ENCODE measurements at regions not wholly inside any gene's neighbourhood (a gene's known extent, or its start where the extent isn't known, plus 50 kb on each side); places are given as distances from the start of the nearest gene placed in this dataset.
"Not testable (repeated sequence)": the region's sequence is repeated elsewhere in the genome, so short reads cannot be mapped to it uniquely, and the experiment has no call there.

DNA sequence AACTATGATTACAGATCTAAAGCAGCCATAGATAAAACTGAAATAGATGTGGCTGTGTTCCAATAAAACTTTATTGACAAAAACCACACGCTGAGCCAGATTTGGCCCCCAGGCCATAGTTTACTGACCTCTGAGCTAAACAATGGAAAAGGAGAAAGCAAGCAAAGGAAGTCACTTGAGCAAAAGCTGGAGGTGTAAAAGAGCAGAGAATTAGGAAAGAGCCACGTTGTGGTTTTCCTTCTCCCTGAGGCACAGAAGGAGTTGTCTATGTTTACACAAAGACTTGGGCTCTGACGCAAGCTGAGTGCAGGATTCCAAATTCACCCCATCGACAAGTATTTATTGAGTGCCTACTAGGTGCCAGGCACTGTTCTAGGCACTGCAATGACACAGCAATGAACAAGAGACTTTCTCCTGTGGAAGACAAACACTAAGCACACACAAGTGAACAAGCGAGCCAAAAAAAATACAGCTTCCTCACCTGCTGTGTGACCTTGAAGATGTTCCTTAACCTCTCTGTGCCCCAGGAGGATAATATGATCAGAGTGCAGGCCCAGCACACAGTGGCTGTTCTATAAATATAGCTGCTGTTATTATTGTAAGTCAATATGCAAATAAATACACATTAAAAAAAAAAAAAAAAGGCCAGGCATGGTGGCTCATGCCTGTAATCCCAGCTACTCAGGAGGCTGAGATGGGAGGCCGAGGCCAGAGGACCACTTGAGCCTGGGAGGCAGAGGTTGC is 75.4 kb upstream of the PTPN1 start:
- no peak for DNase-seq

DNA sequence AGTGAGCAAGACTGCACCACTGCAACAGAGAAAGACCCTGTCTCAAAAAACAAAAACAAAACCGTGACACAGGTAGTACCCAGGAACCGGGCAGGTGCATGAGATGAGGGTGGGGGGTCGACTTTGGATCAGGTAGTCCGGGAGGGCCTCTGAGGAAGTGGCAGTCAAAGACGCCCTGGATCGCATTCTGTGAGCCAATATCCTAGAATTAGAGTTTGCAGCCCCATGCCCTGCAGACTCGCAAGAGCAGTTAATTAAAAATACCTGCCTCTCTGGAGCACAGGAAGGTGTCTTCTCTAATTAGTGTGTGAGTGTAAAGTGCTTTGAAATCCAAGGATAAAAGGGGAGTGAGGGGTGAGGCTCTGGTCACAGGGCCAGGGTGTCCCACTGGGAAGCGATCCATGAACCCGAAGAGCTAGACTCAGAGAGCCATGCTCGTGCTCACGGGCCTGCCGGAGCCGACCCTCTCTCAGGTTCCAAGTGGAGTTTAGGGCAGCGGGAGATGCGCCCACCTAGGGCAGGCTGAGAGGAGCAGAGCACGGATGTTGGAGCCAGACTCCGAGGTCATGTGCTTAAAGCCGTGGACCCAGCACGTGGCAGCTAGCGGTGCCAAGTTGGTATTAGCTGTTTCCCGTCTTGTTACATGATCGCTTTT is 74.7 kb upstream of the PTPN1 start:
- no peak for DNase-seq

DNA sequence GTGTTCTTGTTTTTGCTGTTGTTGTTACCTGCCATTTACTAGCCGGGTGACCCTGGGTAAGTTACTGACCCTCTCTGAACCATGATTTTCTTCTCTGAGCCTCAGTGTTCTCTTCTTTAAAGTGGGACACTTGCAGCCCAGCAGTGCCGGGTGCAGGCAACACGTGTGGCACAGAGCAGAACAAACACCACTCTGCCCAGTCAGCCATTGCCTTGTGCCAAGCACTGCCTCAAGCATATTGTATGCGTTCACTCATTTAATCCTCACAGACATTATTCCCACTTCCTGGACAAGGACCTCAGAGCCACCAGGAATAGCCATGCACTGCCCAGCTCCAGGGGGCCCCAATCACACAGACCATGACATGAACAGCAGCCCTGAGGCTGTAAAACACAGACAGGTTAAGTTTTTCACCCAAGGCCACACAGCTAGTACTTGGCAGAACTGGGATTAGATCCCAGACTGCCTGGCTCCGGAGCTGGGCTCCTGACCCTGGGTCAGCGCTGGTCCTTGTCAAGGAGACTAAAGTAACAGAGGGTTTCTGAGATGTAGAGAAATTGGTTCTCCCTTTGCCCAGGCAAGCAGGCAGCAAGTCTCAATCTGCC is 74.0 kb upstream of the PTPN1 start:
- no peak for DNase-seq

DNA sequence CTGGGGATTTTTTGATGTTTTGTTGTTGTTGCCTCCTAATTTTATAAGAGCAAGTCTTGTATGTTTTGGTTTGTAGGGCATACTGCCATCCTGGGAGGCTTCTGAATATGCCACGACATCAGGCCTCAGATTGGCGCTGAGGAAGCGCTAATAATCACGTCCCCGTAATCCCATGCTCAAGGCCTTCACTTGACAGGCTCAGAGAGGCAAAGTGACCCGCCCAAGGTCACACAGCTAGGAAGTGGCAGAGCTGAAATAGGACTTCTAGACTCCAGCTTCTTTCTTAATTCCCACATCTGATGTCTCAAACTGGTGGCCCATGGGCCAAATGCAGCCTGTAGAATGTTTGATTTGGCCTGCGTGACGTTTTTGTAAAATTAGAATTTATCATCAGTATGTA is 73.5 kb upstream of the PTPN1 start:
- DNase-seq, result no peak

DNA sequence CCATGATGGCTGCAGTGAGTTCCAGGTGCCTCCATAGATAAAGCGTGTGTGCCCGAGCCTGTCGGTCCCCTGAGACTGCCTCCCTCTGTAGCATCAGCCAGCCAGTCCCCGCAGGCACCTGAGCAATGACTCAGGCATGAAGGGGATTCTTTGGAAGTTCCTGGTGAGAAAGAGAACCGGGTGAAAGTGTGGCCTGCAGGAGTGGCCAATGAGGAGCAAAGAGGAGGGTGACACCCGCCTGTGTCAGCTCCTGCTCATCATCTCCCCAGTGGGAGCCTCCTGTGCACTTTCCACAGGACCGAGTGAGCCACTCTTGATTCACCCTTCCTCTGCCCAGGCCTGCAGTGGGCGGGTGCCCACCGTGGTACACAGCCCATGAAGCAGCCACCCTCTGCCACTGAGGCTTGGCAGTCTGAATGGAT is 71.2 kb upstream of the PTPN1 start:
- no peak for DNase-seq

DNA sequence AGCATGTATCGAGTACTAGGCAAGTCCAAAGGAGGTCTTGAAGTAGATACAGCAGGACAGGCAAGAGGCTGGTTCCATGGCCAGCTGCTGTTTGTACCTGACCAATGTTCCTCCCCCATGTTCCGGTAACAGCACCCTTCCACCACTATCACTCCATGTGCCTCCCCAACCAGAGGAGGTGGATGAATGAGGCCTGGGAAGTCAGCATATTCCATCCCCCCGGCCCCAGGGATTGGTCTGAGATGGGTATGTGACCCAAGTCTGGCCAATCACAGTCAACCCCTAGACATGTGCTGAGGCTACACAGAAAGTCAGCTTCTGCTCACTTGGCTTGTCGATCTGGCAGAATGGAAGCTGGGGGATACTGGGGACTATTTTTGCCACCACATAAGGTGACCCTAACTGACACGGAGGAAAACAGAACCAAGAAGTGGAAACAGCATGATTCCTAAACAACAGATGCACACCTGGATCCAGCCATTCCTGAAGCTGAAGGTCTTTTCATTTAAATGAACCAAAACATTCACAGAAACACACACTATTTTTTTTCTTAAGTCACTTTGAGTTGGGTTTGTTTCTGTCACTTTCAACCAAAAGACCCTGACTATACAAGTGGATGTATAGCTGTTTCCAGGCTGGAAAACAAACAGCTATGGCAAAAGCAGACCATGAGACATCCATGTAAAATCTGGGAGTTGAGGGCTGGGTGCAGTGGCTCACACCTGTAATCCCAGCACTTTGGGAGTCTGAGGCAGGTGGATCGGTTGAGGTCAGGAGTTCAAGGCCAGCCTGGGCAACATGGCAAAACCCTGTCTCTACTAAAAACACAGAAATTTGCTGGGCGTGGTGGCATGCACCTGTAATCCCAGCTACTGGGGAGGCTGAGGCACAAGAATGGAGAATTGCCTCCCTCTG is 70.4 kb upstream of the PTPN1 start:
- DNase-seq, result no peak

DNA sequence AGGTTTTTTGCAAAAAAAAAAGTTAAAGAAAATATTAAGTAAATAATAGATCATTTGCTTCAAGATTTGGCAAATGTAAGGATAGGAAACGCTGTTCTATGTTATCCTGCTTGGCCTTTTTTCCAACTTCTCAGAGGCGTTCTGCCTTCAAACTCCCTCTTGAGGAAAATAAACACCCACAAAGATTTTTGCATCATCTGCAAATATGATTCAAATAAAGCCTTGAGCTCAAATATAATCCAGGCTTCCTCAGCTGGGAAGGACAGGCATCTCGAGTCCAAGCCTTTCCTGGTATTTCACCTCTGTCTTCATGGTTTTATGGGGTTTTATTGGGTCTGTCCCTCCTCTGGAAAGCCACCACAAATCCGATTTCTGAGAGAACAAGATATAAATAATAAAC is 67.7 kb upstream of the PTPN1 start:
- DNase-seq, result no peak

DNA sequence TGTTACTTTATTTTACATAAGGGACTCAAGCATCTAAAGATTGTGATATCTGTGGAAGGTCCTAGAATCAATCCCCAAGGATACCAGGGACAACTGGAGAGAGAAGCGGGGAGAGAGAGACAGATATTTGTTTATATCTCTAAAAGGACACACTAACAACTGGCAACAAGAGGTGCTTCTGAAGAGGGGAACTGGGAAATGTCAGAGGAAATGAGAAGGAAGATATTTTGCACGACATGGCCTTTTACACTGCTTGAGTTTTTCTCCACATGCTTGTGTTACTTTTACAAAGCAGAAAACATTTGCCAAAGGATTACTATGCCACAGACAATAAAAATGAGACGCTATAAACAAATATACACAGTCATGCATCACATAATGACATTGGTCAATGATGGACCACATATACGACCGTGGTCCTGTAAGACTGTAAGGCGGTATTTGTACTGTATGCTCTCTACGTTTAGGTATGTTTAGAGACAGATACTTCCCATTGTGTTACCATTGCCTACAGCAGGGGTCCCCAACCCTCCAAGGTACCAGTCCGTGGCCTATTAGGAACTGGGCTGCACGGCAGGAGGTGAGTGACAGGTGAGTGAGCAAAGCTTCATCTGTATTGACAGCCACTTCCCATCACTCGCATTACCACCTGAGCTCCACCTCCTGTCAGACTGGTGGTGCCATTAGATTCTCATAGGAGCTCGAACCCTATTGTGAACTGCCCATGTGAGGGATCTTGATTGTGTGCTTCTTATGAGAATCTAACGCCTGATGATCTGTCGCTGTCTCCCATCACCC is 64.6 kb upstream of the PTPN1 start:
- DNase-seq, result no peak

DNA sequence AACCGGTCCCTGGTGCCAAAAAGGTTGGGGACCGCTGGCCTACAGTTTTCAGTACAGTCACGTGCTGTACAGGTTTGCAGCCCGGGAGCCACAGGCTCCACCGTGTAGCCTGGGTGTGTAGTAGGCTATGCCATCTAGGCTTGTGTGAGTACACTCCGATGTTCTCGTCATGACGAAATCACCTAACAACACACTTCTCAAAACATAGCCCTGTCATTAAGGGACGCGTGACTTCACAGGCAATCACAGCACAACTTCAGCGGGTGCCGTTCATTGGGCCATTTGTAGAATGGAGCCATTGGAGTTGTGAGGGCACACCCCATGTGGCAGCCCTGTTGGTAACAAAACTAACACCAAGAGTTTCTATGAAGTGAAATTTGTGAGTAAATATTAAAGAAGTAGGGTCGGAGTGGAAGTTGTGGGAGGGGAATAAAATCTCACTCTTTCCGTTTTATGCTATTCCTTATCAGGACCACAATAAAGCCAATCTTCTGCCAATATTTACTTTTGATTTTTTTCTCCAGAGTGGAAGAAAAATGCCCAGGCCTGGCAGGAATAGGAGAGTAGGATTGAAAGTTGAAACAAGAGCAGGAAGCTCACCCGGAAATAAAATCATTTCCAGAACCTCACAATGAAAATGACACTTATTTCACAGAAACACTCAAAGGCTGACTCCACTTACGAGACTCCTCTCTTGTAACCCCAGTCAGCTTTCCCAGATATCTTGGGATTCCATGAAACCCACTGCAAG is 63.7 kb upstream of the PTPN1 start:
- no peak for DNase-seq

DNA sequence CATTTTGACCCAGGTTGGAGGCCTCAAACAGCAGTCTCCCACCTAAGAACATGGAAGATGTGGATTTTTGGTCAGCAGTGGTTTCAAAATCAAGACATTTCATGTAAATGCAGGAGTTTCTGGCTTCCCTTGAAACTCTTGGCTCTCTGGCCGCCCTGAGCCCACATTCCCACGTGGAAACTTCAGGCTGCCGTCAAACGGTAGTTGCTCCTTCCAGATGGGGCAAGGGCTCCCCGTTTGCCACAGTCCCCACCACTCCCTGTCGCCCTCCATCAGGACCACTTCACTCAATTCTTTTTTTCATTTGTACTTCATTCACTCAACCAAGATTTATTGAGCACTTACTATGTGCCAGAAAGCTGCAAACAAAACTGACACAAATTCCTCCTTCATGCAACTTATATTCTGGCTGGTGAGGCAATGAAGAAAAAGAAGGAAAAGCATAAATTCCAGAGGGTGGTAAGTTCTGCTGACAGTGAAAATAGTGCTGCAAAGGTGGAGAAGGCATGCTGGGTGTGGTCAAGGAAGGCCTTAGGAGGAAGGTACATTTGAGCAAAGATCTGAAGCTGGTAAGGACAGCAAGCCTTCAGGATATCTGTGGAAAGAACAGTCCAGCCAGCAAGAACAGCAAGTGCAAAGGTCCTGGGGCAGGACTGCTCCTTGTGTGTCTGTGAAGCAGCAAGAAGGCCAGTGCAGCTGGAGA is 62.9 kb upstream of the PTPN1 start:
- no peak for DNase-seq

DNA sequence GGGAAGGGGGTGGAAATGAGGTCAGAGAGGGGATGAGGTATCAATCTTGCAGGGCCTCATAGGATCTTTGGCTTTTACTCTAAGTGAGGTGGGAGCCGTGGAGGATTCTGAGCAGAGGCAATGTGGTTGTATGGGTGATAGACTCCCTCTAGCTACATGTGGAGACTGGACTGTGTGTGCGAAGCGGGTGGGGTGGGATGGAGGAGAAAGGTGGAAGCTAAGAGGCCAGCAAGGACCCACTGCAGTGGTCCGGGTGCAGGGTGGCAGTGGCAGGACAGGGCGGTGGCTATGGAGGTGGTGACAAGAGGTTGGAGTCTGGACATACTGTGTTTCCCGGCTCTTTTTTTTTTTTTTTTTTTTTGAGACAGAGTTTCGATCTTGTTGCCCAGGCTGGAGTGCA is 62.4 kb upstream of the PTPN1 start:
- no peak for DNase-seq

DNA sequence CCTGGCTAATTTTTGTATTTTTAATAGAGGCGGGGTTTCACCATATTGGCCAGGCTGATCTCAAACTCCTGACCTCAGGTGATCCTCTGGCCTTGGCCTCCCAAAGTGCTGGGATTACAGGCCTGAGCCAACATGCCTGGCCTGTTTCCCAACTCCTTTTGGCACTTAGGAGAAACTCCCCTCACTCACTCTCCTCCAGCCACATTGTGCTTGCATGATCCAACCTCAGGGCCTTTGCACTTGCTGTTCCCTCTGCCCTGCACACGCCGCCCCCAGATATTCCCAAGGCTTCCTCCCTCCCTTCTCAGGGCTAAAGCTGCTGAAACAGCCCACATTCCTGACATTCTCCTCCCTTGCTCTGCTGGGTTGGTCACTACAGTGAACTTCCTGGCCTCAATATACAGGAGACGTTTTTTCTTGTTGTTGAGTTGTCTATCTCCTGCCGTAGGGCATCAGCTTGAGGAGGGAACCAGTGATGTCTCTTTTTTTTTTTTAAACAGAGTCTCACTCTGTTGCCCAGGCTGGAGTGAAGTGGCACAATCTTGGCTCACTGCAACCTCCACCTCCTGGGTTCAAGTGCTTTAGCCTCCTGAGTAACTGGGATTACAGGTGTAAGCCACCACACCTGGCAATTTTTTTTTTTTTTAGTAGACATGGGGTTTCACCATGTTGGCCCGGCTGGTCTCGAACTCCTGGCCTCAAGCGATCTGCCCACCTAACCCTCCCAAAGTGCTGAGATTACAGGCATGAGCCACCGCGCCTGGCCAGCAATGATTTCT is 61.4 kb upstream of the PTPN1 start:
- not testable (repeated sequence) for DNase-seq

DNA sequence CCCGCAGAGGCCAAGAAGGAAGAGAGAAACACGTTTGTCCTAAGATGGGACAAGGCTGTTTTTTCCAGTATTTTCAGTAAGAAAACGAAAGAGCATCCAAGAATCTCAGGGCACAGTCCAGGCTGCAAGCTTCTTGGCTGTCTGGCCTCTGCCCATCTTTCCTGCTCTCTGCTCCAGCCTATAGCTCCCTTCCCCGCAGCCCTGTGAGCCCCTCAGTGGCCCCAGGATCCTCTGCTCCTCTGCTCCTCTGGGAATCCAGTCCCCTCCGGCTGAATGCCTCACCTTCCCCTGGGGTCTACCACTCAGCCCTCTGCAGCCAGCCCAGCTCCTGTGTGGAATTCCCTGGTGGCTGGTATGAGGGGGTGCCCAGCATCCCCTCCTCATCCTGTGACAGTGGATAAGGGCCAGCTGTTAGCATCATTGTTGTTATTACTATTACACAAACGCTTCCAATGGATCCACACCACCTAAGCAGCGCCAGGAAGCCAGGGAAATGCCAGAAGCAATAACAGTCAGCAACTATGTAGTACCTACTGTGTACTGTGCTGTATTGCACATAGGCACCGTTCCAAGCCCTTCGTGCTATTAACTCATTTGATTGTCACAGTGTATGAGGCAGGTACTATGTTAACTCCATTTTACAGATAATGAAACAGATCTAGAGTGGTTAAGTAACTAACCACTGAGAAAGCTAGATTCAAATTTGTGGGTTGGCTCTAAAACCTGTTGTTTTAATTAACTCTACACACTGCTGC is 60.3 kb upstream of the PTPN1 start:
- no peak for DNase-seq

DNA sequence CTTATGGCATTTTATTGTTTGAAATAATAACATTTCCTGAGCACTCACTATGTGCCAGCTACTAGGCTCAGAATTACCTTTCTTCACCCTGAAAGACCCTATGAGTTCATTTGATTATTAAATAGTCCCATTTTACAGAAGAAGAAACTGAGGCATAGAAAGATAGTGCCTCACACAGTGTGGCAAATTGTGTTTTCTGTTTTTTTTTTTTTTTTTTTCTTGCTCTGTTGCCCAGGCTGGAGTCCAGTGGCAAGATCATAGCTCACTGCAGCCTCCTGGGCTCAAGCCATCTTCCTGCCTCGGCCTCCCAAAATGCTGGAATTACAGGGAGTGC is 59.7 kb upstream of the PTPN1 start:
- DNase-seq, result no peak

DNA sequence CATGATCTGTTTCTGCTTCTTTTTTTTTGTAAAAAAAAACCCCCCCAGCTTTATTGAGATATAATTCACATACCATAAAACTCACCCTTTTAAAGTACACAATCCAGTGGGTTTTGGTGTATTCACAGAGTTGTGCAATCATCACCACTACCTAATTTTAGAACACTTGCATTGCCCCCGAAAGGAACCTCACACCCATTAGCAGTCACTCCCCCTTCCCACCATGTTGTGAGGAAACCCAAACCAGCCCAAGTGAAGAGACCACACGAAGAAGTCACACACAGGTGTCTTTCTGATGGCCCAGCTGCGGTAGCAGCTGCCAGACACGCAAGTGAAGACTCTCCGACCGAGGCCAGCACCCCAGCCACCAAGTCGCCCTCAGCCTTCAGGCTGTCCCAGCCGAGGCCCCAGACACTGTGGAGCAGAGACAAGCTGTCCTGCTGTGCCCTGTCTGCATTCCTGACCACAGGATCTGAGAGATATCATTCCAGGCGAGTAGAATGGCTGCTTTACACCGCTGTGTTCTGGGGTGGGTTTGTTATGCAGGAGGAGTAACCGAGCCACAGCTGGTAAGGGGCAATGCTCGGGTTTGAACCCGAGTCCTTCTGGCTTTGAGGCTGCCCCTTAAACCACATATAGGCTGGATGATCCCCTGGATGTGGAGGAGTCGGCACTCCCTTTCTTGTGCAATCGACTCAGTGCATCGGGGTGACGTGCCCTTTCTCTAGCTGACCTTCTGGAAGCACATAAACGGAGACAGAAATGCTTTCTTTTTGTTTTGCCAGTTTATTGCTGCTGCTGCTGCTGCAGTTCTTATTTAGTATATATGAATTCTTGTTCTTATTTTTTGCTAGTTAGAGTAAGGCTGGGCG is 59.1 kb upstream of the PTPN1 start:
- no peak for DNase-seq

DNA sequence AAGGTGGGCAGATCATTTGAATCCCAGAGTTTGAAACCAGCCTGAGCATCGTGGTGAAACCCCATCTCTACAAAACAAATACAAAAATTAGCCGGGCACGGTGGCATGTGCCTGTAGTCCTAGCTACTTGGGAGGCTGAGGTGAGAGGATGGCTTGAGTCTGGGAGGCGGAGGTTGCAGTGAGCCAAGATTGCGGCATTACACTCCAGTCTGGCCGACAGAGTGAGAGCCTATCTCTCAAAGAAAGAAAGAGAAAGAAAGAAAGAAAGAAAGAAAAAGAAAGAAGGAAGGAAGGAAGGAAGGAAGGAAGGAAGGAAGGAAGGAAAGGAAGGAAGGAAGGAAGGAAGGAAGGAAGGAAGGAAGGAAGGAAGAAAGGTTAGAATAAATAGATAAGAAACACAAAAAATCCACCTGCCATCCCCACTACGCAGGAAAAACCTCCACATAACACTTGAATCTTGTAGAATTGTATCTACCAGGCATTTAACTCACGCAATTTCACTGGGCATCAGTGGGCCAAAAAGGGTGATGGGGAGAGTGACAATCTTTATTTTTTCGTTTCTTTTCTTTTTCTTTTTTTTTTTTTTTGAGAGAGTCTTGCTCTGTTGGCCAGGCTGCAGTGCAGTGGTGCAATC is 58.3 kb upstream of the PTPN1 start:
- not testable (repeated sequence) for DNase-seq

DNA sequence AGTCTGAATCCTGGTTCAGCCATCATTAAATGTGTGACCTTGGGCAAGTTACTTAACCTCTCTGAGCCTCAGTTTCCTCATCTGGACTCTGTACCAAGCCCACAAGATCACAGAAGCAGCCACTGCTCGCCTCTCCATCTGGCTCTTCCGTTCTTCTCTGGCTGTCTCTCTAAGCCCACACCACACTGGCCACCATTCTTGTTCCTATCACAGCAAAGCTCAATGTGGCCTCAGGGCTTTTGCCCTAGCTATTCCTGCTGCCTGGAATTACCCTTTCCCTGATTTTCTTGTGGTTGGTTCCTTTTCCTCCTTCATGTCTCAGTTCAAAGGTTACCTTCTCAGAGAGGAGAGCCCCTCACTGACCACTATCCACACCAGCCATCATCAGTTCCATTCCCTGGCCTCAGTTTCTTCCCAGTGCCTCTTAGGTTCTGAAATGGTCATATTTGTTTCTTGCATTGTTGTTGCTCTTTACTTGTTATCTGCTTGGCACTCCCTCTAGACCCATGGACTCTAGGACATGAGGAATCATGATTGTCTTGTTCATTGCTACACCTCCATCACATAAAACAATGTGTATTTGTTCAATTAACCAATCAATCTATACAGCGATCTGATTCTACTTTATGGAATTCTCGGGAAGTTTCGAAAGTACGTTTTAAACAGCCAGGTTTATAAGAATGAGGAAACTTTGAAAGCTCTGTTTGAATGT is 56.5 kb upstream of the PTPN1 start:
- DNase-seq, result no peak
